ENCODE measurements at regions not wholly inside any gene's neighbourhood (a gene's known extent, or its start where the extent isn't known, plus 50 kb on each side); places are given as distances from the start of the nearest gene placed in this dataset.

DNA sequence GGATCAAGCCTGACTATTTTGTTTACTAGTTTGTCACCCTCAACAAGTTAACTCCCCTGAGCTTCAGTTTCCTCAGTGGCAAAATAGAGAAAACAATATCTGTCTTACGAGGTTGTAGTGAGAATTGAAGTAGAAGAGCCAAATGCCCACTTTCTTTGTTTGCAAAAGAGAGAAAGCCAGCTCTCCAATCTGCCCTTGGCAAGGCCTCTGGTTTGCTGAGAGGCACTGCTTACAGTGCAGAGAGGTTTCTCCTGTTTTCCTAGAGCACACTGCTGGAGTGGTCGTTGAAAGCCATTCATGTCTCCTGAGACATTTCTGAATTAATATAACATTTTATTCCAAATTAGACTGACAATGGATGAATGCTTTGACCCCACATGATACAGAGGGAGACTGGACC, 260.5 kb upstream of the IGF1R start:
- no peak for DNase-seq

DNA sequence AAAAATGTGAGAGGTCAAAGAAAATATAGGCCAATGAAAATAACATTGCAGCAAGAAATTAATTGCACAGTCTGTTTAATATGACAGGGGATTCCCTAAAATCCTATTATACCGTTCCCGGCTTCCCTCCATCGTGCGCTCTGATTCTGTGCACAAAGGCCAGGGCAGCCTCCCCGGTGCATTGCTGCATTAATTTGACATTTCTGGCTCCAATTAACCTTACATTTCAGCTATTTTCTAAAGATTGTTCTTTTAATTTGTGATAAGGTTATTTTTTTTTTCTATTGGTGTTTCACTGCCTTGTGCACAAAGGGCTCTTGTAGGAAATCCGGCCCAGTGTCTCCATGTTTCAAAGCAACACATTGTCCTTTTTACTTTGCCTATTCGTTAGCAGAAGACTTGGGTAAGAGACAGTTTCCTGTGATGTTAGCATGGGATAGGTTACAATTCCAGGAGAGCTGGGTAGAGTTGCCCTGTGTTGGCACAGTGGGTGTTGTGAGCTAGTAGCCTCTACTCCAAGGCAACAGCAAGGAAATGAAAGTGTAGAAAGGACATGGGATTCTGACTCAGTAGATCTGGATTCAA, 257.3 kb upstream of the IGF1R start:
- no peak for DNase-seq

DNA sequence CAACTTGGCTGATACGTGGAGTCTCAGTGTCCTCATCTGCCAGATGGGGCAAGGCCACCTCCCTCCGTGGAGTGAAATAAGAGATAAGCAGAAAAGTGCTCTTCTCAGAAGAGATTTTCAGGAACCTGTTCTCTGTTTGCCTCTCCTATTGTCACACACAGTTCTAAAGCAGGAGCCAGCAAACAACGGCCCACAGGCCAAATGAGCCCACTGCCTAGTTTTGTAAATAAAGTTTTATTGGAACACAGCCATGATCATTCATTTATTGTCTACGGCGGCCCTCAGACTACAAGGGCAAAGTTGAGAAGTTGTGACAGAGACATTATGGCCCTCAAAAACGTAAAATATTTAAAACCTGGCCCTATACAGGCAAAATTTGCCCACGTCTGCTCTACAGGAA, 256.8 kb upstream of the IGF1R start:
- no peak for DNase-seq

DNA sequence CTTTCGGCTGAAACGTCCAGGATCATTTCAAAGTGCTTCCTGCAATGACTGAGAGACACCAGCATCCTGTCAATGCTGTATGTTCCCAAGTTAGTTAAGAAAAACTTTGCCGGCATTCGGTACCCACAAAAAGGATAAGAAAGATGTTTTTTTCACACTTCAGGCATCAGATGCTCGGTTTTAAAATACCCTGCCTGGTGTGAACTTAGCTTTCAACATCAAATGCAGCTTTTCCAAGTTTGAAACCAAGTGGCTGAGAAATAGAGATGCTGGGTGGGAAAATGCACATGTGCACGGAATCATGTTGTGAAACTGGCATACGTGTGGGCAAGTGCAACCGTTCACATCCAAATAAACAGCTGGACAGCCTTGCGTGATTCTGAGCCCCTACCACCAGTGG, 254.9 kb upstream of the IGF1R start:
- no peak for DNase-seq

DNA sequence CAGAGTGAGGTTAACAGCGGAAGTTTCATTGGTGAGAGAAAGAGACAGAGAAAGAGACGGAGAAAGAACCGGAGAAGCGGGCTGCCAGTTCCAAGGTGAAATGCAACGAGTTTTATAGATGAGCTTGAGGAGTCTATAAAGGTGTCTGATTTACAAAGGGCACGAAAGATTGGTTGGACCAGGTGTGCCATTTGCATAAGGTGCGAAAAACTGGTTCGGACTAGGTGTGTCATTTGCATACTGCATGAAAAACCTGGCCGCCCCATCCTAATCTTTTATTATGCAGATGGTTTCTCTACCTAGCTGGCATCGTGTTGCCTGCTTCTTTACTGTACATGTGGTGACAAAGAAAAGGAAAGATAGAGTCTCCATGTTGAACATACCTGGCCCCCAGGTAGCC, 253.8 kb upstream of the IGF1R start:
- DNase-seq, result no peak

DNA sequence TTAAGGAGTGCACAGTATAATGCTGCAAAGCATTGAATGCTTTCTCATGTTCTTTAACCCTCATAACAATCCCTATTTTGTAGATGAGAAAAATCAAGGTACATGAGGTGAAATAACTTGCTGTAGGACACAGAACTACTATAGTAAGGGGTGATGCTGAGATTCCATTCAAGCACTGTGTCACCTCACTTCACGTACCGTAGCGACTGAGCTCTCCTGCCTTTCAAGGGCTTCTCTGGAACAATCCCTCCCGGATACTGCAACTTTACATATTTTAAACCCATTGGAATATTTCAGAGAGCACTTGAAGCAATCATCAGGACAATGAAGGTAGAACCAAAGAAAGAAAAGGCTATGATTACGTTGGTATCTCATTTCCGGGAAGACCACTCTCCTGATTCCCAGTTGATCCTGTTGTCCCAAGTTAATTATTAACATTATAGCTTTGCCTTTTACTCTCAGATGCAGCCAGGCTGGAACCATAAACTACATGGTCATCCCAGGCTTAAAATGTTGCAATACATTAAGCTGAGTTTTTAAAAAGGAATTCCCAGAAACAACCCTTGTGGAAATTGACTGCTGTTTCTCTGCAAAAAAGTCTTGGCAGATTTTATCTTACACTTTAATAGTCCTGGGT, 252.2 kb upstream of the IGF1R start:
- DNase-seq, result no peak

DNA sequence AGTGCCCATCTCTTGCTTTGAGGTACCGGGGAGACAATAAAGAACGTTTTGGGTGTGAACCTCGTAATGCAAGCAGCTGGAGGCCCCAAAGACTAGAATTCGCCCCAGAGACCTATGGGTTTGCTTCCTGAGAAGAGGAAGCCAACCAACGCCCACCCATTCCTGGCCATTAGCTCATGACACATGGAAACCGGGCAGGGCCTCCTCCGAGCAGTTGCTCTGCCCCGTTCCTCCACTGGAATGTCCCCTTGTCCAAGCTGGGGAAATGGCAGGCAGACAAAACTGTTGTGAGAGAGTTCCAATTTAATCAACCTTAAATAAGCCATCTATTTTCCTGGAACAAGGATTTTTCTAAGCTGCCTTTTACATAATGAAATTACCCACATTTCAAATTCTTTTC, 250.9 kb upstream of the IGF1R start:
- DNase-seq, result no peak

DNA sequence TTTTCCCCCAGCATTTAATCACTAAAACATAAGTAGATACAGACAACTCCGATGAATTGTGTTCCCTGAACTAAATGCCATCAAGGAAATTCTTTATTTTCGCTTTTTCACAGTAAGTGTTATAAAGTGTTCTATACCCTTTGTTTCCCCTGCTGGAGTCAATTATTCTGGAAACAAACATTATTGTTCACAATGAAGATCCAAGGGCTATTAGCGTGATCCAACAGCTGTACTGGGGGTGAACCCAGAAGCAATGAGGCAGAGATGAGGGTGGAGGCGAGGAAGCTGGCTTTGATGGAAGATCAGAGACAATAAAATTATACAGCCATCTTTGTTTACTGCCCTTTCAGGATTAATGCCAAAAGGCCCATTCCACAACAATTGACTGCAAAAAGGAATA, 250.3 kb upstream of the IGF1R start:
- no peak for DNase-seq

DNA sequence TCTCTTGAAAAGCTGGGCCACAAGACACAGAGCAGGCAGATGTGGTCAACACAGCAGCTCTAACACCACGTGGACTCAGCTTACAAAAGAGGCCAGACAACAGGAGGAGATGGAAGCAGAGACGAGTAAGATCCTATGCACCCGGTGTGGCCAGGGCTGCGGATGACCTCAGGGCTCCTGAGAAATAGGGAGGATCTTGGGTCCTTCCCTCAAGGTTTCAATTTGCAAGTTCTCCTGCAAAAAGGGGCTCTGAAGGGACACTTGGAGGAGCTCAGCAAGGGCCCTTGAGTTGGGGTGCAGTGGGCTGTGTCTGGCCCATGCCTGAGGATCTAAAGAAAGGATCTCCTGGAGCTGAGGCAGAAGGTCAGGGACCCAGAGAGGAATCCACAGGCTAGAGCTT, 249.5 kb upstream of the IGF1R start:
- DNase-seq, result no peak

DNA sequence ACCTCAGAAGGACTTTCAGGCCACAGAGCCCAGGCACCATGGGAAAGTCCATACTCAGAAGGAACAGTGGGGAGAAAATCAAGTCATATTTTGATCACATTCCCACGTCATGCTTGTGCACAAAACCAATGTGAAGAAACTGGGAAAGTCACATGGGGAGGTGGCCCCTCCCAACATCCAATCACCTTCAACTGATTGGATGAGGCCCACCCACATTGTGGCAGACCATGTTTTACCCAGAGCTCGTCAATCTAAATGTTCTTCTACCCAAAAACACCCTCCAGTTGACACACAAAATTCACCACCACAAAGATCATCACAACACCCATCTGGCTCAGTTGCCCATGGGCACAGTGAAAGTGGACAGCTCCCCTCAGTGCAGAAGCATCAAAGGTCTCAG, 248.2 kb upstream of the IGF1R start:
- DNase-seq, result no peak

DNA sequence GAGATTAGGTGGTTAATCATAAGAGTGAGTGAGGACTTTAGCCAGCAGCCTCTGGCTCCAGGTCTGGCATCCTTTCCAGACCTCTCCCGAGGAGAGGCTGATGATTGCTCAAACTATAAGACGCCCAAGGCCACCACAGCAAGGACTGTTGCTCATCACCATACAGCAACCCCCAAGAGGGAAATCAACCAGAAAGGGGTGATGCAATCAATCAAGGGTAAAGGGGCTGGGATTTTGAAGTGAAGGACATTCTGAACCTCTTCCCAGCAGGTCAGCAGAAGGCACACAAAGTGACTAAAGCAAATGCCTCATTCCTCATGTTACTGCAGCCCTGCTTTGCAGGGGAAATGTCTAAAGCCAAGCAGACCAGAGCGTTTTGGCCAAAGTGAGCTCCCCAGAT, 247.3 kb upstream of the IGF1R start:
- DNase-seq, result no peak

DNA sequence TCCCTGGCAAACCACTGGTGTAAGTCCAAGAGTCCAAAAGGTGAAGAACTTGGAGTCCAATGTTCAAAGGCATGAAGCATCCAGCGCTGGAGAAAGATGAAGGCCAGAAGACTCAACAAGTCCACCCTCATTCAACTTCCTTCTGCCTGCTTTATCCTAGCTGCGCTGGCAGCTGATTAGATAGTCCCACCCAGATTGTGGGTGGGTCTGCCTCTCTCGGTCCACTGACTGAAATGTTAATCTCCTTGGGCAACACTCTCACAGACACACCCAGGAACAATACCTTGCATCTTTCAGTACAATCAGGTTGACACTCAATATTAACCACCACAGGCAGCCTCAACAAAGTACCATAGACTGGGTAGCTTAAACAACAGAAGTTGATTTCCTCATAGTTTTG, 245.9 kb upstream of the IGF1R start:
- no peak for DNase-seq

DNA sequence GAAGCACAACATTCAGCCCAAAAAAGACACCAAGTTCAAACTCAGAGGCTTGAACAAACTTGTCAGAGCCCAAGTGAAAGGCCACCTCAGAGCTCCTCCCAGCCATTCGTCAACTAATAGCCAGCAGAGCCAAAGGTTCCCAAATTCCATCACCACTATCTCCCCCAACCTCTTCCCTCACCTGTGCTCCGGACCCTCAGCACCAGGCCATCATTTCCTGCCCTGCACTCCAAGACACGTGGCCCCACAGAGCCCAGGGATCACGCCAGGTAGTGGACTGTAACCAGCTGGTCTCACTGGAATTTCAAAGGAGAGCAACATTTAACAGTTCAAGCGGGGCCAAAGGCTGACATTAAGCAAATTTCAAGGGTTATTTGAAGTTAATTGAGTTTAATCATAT, 245.2 kb upstream of the IGF1R start:
- no peak for DNase-seq

DNA sequence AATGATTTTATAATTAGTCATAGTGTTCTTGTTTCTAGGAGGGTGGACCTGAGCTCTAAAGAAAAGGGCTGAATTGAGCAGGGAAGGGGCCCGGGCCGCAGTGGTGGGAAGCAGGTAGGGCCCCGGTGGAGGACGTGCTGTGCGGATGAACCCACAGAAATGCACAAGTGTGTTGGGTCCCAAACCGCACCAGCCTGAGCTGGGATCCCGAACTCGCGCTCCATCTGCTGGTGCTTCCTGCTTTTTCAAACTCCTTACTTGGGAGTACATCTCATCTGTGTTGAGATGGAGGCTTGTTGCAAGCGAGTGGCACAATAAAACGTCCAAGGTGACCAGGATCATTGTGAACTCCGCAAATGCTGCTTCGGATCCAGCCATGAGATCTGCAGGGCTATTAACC, 244.8 kb upstream of the IGF1R start:
- DNase-seq, result no peak

DNA sequence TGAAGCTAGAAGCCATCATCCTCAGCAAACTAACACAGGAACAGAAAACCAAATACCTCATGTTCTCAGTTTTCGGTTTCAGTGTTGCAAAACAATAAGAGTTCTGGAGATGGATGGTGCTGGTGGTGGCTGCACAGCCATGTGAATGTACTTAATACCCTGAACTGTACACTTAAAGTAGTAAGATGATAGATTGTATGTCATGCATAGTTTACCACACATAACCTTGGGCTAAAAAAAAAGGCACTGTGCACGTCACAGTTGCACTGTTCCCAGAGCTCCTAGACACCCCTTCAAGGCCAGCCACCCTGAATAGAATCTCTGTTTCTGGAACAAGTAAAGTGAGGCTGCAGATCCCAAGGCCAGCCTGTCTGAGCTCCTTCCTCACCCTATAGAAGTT, 243.3 kb upstream of the IGF1R start:
- no peak for DNase-seq

DNA sequence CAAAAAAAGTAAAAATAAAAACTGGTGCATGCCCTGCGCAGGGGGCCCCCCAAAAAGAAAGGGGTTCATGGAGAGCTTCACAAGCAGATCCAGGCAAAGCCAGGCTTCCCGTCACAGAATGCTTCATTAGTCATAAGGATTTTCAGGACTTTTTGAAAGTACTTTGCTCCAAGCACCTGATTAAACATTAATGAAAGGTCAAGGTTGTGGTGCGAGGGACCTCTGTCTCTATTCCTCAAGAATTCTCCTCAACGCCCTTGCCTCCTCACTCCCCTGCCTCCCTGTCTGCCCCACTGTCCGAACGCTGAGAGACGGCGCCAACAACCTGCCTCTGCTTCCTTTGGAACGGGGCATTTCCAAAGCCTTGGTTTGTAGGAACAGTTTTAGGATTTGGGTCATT, 240.1 kb upstream of the IGF1R start:
- DNase-seq, result no peak

DNA sequence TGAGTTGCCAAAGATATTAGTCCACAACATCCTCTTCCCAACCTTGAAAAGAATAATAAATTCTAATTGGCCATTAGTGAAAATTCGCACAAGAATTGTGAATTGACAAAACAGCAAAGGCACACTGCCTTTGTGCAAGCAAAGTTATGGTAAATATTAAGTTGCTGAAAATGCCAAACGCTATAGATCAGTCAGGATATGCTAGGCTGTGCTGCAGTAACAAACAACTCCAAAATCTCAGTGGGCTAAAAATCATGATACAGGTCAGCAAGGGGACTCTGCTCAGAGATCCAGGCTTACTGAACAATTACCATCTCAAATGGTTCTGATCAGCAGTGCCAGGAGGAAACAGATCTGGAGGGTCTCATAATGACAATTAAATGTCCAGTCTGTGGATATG, 238.0 kb upstream of the IGF1R start:
- no peak for DNase-seq

DNA sequence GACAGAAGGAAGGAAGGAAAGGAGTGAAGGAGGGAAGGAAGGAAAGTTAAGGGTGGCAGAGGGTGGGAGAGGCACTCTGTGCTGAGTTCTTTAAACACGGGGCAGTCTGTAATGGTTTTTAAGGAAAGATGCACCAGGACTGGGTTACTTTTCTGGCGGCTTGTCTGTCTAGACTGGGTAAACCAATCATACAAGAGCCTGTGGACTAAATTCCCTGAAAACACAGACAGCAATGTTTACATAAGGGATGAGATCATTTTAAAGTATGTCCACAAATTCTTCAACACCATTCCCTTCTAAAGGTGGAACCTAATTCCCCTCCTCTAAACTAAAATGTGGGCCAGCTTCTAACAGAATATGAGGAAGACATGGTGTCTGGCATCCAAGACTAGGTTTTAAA, 235.5 kb upstream of the IGF1R start:
- no peak for DNase-seq

DNA sequence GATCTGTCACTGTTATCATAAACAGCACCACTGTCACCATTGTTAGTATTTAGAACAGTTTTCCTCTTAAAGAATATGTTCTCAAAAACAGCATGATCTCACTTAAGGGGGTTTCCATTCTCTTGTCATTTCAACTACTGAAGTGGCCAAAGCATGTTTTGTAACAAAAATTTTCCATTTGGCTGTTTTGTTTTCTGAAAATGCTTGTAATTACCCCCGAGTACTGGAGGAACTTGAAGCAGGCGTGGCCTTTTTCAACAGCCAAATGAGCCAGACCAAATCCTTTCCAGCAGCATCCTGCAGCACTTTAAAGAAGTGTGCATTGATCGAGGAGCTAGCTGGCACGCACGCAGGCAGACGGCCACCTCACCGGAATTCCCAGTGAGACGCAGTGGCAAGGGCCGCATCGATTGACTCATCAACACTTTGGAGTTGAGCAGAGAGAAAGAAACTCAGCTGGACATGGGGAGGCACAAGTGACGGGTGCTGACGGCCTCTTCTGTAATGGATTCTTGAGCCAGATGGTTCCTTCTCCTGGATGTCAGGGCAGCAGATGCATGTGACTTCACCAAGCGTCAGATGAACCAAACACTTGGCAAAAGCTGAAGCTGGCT, 234.3 kb upstream of the IGF1R start:
- DNase-seq, result no peak

DNA sequence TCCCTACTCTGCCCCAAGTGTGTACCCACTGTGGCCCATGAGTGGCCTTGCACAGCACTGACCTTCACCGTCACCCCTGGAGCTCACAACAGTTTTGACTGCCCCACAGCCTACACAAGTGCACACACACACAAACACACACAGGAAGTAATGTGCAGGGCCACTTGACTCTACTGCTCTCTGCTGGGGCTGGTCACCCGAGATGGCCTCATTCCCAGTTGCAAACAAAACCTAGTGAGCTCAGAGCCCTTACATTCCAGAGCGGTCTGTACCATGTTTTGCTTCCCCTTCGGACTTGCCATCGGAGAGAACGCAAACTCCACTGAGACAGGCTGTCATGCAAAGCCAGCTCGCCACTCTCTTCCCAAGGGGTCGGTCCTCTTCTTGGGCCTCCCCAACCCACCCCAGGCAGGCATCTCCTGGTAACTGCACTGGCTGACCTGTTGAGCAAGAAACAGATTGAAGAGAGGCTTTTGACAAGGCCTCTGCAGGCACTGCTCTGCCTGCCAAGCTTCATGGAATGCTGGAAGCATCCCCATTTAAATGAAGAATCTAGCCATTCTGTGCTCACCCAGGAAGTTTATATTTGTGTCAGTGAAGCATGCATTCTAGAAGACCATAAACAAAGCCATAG, 232.0 kb upstream of the IGF1R start:
- DNase-seq, result no peak

DNA sequence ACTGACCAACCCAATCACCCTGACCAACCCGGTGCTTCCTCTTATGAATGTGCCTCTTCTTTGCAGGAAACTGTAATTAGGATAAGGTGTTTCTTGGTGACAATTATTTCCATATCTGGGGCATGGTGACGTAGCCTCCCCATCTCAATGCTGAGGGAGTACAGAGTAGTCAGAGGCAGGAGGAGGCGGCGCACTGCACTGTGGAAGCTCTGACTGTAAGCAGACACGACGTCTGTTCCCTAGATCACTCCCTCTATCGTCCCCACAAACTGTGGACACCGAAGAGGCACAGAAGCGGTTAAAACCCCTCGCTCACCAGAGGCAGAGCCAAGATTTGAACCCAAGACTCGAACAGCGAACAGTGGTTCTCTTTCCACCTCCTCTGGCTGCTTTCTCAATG, 231.0 kb upstream of the IGF1R start:
- no peak for DNase-seq

DNA sequence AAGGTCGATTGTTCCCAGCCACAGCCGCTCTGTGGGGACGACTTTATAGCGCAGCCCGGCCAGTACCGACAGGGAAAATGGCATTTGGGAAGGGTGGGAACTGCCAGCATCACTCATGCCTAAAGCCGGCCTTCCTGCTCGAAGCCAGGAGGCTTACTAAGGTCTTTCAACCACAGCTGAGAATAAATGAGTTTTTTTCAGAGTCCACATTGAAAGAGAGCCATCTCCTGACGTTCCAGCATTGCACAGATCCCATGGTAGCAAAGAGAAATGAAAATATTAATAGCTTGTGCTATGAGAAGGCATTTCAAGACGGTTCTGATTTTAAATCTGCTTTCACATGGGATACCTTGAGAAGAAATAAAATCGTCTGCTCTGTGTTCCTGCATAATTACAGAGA, 230.2 kb upstream of the IGF1R start:
- DNase-seq, result no peak

DNA sequence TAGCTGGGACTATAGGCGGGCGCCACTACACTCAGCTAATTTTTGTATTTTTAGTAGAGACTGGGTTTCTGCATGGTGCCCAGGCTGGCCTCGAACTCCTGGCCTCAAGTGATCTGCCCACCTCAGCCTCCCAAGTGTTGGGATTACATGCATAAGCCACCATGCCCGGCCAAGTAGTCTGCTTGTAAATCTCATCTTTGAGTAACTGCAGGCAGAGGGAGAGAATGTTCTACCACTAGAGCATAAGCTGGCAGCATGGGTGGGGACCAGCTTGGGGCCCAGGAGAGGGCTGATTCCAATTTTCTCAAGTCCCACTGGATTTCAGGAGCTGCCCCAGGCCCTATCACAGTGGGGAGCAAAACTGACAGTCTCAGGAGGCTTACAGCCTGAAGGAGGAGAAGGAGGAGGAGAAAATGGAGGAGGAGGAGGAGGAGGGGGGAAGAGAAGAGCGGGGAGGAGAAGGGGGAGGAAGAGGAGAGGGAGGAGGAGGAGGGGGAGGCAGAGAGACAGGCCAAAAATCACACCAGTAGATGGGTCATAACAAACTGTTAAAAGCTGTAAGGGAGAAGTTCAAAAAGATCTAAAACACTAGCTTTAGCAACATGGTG, 229.1 kb upstream of the IGF1R start:
- no peak for DNase-seq

Data from renal pelvis (tissue), 1 donor.